NCI-H2227 (cell line): ENCODE measurements at regions not wholly inside any gene's neighbourhood (a gene's known extent, or its start where the extent isn't known, plus 50 kb on each side); places are given as distances from the start of the nearest gene placed in this dataset.

Source experiments
- DNase-seq: peaks from one replicate; lab custom pipeline; 2025; ENCODE audit not compliant: unreplicated experiment; lab: John Stamatoyannopoulos, UW

DNA sequence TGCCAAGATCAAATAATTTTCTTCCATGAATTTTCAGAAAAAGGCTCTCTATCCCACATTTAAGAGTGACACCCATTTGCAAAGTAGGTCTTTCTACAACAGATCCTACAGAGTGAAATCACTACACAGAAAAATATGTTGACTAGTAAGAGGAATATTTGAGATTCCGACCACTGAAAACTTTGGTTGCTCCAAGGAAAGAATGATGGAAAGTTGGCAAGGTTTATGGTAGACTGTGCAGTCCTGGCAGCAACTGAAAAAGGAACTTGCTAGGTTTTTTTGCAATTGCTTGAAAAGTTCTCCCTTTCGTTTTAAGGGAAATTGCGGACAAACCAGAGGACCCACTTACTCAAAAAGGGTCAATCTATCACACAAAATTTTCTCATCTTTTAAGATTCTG lies 83.1 kb upstream of the TSPAN8 start:
- DNase-seq = no peak

DNA sequence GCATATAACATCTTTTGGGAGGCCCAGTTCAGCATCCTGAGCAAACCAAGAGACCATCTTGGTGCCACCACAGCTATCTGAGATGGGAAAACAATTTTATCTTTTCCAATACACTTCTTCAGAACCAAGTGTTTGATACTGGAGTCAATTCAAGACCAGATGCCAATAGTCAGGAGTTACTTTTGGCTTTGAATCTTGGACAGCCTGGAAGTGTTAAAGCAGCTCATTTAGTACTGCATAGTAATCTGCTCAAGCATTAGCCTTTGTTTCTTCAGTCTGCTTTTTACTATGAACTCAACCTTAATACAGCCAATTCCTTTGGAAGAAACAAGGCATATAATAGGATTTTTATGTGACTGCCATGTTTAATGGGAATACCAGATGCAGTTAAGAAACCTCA lies 81.9 kb upstream of the TSPAN8 start:
- DNase-seq = no peak

DNA sequence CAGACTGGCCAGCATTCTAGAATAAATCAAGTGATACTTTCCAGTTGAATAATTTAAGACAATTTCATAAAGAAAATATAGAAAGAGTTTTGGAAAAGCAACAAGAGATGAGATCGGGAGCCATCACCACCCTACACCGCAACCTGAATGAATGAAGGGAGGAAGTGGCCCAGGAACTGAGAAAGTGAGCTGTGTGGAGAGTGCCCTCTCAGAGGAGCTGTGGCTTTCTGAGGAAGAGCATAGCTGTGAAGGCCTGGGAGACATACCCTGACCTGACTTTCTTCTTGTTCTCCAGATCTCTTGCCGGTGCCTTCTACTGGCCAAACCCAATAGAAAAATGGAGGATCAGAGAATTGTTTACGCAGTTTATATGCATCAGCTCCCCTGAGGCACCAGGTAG lies 79.3 kb upstream of the TSPAN8 start:
- DNase-seq = no peak

DNA sequence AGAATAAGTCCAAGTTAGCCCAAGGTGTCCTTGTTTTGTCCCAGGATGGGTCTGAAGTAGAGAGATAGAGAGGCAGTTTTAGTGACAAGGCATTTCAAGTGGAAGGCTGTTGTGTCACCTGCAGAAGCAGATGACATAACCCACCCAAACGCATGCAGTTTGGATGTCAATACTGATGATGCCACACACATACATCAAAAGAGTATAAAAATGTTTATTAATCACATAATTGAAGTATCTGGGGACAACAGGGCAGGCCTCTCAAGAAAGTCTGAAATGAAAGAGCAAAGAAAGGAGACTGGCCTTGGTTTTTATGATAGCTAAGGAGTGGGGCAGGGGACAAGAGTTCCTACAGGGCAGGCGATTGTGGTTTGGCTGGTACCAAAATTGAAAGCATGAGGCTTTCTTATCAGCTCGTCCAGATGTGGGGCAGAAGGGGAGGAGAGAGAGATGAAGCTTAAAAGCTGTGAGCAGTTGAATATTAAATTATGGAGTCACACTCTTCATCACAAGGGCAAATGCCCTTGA lies 78.4 kb upstream of the TSPAN8 start:
- no peak for DNase-seq

DNA sequence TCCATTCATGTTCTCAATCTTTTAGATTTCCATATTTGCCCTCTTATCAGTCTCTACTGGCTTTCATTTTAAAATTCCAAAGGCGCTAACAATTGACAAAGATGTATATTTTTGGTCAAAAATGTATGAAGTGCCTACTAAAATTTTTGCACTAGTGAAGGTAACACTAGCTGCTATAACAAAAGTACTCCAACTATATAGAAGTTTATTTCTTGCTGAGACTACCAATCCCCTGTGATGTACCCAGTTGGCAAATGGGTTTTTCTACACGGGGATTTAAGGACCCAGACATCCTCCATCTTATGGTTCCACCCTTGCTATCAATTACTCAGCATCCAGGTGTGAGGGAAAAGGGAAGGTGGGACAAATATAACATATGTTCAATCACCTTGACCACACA lies 75.3 kb upstream of the TSPAN8 start:
- no peak for DNase-seq

DNA sequence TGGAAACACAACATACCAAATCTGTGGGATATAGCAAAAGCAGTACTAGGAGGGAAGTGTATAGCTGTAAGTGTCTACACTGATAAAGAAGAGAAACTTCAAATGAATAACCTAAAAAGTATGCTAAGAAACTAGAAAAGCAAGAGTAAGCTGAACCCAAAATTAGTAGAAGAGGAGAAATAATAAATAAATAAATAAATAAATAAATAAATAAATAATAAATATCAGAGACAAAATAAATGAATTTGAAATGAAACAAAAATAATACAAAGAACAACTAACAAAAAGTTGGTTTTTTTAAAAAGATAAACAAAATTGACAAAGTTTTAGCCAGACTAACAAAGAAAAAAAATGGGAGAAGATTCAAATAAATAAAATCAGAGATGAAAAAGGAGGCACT lies 72.7 kb upstream of the TSPAN8 start:
- DNase-seq = no peak

DNA sequence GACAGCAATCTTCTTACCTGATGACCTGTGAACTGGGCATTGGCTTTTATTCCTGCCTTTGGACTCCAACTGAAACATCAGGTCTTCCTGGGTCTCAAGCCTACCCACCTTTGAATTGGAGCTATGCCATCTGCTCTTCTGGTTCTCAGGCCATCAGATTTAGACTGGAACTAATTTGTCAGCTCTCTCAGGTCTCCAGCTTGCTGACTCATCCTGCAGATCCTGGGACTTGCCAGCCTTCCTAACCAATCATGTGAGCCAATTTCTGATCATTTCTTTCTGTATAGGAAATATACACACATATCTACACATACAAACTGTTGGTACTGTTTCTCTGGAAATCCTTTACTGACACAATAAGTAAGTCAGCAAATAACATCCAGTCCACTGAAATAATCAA lies 65.3 kb upstream of the TSPAN8 start:
- no peak for DNase-seq

DNA sequence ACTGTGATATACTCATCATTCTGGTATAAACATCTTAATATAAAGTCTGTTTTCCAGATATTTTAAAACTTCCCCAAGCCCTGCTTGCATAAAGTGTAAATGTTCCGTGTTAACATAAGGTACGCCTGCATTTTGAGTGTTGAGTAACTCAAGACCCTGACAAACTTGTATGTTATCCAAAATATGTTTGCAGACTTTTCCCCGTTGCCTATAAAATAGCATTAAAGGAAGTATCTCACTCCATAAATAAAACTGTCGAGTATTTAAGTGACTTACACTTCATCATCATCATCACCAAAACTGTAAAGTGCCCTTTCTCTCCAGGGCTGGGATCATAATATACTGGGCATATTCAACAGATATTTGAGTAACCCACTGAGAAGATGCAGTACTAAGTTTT lies 64.6 kb upstream of the TSPAN8 start:
- no peak for DNase-seq

DNA sequence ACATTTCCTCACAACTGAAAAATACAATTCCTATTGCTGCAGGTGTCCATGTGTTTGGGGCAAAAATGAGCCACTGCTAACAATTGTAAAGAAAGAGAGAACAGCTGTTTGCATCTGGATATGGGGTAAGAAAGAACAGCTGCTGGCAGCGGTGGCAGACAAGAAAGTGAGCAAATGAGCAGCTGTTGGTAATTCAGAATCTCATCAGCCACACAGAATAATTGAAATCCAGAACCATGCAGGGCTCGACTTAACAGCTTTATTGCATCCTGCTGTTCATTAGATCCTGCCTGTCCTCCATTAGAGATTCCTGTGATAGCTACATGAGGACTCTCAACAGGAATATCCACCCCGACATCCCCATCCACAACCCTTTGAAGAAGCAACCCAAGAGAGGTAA lies 62.5 kb upstream of the TSPAN8 start:
- no peak for DNase-seq

DNA sequence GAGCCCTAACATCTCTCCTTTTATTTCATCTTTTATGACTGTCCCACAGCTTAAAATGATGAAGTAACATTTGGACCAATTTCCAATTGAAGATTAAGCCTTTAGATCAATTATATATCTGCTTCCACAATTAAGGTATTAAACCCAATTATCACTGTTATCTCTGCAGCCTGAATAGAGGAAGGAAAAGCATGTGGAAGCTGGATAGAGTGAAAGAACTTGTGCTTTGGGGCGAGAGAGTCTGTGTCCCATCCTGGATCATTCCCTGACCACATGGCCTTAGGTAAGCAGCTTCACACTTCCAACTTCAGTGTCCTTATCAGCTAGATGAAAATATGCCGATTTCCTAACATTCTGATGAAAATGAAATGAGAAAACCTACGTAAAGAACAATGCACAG lies 61.4 kb upstream of the TSPAN8 start:
- no peak for DNase-seq

DNA sequence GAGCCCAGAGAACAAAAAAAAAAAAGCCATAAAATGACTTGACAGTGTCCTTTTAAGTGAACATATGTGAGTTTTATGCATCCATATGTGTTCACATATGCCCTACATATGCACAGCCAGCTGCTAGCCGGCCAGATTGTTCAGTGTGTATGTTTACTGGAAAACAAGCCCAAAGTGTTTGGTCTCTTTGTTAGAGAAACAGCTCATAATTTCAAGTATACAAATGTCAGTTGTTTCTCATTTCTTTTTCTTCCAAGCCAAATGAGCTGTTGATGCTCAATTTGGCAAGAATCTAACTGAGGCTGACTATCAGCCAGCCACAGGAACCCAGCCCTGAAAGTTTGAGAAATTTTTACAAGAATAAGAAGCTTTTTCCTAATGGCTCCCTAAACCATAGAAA lies 60.8 kb upstream of the TSPAN8 start:
- DNase-seq = no peak

DNA sequence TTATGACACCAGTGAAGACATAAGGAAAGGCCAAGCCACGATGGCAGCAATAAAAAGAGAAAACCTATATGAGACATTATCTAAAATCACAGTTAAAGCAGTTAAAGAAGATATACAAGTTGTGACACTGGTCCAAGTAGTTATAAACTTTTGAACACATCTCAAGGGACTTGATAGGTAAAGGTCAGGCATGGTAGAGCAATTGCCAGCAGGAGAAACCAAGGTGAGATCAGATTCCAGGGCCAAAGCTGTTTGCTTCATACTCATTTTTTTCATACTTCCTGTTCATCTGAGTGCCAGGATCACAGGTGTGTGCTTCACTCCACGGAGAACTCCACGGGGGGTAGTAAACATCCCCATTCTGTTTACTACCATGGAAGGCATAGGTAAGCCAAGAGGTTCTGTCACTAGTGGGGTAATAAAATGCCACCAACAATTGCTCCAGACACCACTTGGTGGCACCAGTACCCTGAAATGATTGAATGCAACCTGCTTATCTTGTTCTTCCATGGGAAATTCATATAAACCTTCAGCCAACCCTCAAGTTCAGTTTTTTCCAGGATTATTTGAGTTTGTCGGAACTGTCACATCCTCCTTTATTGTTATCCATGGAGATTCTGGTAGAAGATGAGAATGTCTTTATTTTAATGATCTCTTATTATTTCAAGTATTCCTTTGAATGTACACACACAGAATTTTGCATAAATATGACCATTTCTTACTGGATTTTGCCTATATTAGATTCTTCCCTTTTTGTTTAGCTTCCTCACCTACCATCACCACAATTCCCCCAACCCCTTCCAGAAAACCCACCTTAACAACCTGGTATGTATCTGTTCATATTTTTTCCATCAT lies 59.2 kb upstream of the TSPAN8 start:
- DNase-seq = peak; percentile 2

DNA sequence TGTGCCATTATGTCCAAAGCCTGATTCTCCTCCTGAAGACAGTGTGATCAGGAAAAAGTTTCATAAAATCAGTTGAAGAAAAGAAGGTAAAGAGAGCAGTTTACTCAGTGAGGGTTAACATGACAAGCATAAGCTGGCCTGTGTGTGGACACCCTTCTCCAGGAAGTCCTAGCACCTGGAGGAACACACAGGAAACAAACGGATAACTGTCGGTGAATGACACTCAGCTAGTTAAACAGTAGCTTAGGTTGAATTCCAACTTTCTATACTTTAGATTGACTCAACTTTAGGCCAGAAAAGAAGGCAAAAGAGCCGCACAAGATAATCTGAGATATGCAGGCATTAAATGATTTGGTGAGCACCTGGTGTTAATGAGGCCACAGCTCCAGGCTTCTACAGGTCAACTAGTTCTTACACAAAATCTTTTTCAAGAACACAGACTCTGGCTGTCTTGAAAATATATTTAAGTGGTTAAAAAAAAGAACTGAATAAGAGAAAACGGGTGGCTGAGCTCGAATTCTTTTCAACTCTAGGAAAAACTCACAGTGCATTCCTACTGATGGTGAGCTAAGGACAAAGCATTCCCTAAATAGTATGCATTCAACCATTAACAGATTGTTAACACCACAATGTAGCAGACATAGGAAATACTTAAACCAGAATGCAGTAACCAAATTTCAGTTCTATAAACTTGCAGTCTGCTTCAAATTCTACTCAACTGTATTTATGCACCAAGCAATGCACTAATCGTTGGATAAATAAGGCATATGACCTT lies 56.9 kb upstream of the TSPAN8 start:
- no peak for DNase-seq

DNA sequence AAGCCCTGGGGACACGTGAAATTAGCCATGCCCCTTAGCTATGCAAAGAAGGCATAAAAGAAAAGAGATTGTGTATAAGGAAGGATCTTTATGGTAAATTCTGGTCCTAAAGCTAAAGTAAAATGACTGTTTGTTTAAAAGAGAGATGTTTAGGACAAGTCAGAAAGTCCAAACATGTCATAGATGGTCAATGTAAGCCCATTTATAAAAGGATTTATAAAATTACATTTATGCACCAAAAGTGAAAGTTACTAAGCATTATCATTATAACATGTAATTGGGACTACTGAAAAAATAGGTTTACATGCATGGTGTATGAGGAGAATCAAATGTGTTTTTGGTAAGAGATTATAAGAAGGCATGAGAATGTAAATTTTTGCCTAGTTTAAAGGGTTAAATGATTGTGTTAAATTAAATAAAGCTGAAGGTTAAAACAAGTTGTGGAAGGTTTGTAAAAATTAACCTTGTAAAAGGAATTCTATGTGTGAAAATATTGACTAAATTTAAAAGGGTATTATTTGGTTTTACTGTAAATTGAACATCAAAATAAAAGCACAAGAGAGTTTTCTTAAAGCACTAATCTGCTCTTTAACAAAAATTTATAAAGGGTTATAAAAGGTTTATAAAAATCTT lies 50.4 kb upstream of the TSPAN8 start:
- DNase-seq = no peak
